IMR-90 (cell line): ENCODE measurements at regions not wholly inside any gene's neighbourhood (a gene's known extent, or its start where the extent isn't known, plus 50 kb on each side); places are given as distances from the start of the nearest gene placed in this dataset.

Experiments
- ATAC-seq: fragments of 200-7000 bp; cut with Tn5 transposase; 2 replicates; pipeline ENCODE4 v1.9.1; 2020; ENCODE audit warnings: low read depth, mild to moderate bottlenecking, moderate library complexity
- BruUV-seq: library from RNA; stranded (reverse); fragments of 400-500 nt; replicated peaks from 2 replicates; lab custom pipeline; 2021; lab: Mats Ljungman, UMichigan
- CTCF ChIA-PET: fragments of 300-600 bp; formaldehyde crosslinking; extraction: SDS; loops from one replicate; lab custom pipeline; 2021; ENCODE audit warnings: antibody characterized with exemption; lab: Yijun Ruan, JAX
- POLR2A ChIA-PET: fragments of 300-600 bp; sonication (Branson Sonifier 250); formaldehyde crosslinking; loops from one replicate; lab custom pipeline; 2022; ENCODE audit warnings: antibody characterized with exemption; ENCODE audit not compliant: unreplicated experiment; lab: Charles Lee
- DNase-seq: peaks from one replicate; pipeline ENCODE4 v3.0.0; 2013
- H2AFZ ChIP-seq: replicated peaks from 2 replicates; pipeline ENCODE3; 2013; ENCODE audit warnings: low read length, mild to moderate bottlenecking; ENCODE audit not compliant: poor library complexity
- H2AK5ac ChIP-seq: 2 replicates; pipeline ENCODE4 v1.6.1; 2013; ENCODE audit warnings: low read depth, low read length, inconsistent platforms
- H2AK9ac ChIP-seq: replicated peaks from 2 replicates; pipeline ENCODE3; 2013; ENCODE audit warnings: mild to moderate bottlenecking, low read depth, low read length, moderate library complexity; ENCODE audit not compliant: poor library complexity
- H2BK120ac ChIP-seq: 2 replicates; pipeline ENCODE4 v1.6.1; 2013; ENCODE audit warnings: low read depth, low read length, inconsistent platforms
- H2BK15ac ChIP-seq: 3 replicates; pipeline ENCODE4 v1.6.1; 2013; ENCODE audit warnings: low read depth, low read length, inconsistent platforms
- H2BK20ac ChIP-seq: 2 replicates; pipeline ENCODE4 v1.6.1; 2013; ENCODE audit warnings: low read depth, mild to moderate bottlenecking, inconsistent platforms, low read length, moderate library complexity
- H2BK5ac ChIP-seq: 2 replicates; pipeline ENCODE4 v1.6.1; 2013; ENCODE audit warnings: mild to moderate bottlenecking, low read depth, low read length, inconsistent platforms; ENCODE audit not compliant: poor library complexity, severe bottlenecking
- H3K14ac ChIP-seq: replicated peaks from 2 replicates; pipeline ENCODE4 v1.6.1; 2013; ENCODE audit warnings: low read depth, low read length, inconsistent platforms
- H3K18ac ChIP-seq: 2 replicates; pipeline ENCODE4 v1.6.1; 2013; ENCODE audit warnings: low read depth, low read length, control low read depth
- H3K23ac ChIP-seq: 2 replicates; pipeline ENCODE4 v1.6.1; 2013; ENCODE audit warnings: low read depth, low read length, inconsistent platforms
- H3K27ac ChIP-seq: 2 replicates; pipeline ENCODE4 v1.5.1; 2013; ENCODE audit warnings: mild to moderate bottlenecking, control low read depth, low read length; ENCODE audit not compliant: insufficient read depth
- H3K27me3 ChIP-seq: 2 replicates; pipeline ENCODE4 v1.6.1; 2013; ENCODE audit warnings: low read length; ENCODE audit not compliant: control insufficient read depth, insufficient read depth
- H3K36me3 ChIP-seq: 2 replicates; pipeline ENCODE4 v1.6.1; 2013; ENCODE audit warnings: low read length, mixed read lengths; ENCODE audit not compliant: control insufficient read depth, insufficient read depth
- H3K4ac ChIP-seq: 2 replicates; pipeline ENCODE4 v1.6.1; 2013; ENCODE audit warnings: low read depth, low read length, inconsistent platforms
- H3K4me1 ChIP-seq: 2 replicates; pipeline ENCODE4 v1.6.1; 2013; ENCODE audit warnings: low read length, mixed read lengths; ENCODE audit not compliant: control insufficient read depth, insufficient read depth
- H3K4me2 ChIP-seq: 2 replicates; pipeline ENCODE4 v1.6.1; 2013; ENCODE audit warnings: low read depth, mild to moderate bottlenecking, control low read depth, low read length, moderate library complexity
- H3K4me3 ChIP-seq: 2 replicates; pipeline ENCODE4 v1.5.1; 2013; ENCODE audit warnings: low read depth, mild to moderate bottlenecking, control low read depth, low read length, moderate library complexity; ENCODE audit not compliant: insufficient read depth
- H3K56ac ChIP-seq: 2 replicates; pipeline ENCODE4 v1.6.1; 2013; ENCODE audit warnings: low read length, inconsistent platforms; ENCODE audit not compliant: insufficient read depth; ENCODE audit errors: extremely low read depth
- H3K79me1 ChIP-seq, 2 experiments: 2 replicates each; pipeline ENCODE4 v1.6.1; 2013; ENCODE audit warnings: low read length in 2 of 2, inconsistent platforms in 1 of 2, low read depth in 1 of 2
- H3K9ac ChIP-seq: 2 replicates; pipeline ENCODE4 v1.6.1; 2013; ENCODE audit warnings: low read depth, low read length, control low read depth
- H3K9me1 ChIP-seq: 2 replicates; pipeline ENCODE4 v1.6.1; 2013; ENCODE audit warnings: low read length, inconsistent platforms; ENCODE audit not compliant: insufficient read depth
- H3K9me3 ChIP-seq: 2 replicates; pipeline ENCODE4 v1.6.1; 2013; ENCODE audit warnings: low read length; ENCODE audit not compliant: control insufficient read depth, insufficient read depth
- H4K20me1 ChIP-seq: 2 replicates; pipeline ENCODE4 v1.6.1; 2013; ENCODE audit warnings: low read length, inconsistent platforms; ENCODE audit not compliant: insufficient read depth
- H4K5ac ChIP-seq: 2 replicates; pipeline ENCODE4 v1.6.1; 2013; ENCODE audit warnings: mild to moderate bottlenecking, low read depth, low read length, control low read depth
- H4K8ac ChIP-seq, 2 experiments: 2 replicates each; pipeline ENCODE4 v1.6.1; 2013; ENCODE audit warnings: low read depth in 2 of 2, low read length in 2 of 2, control low read depth in 1 of 2, inconsistent platforms in 1 of 2
- H4K91ac ChIP-seq: 2 replicates; pipeline ENCODE4 v1.6.1; 2013; ENCODE audit warnings: low read depth, low read length, inconsistent platforms; ENCODE audit not compliant: insufficient read depth
- BHLHE40 ChIP-seq: fragments of 150-350 bp; IDR thresholded peaks from 2 replicates; pipeline ENCODE4 v1.6.1; 2016; ENCODE audit warnings: mild to moderate bottlenecking, low read depth, low read length
- CEBPB ChIP-seq: IDR thresholded peaks from 2 replicates; pipeline ENCODE4 v1.6.1; 2012; ENCODE audit warnings: low read depth, low read length, improper control_type of control experiment
- FOS ChIP-seq: fragments of 150-350 bp; IDR thresholded peaks from 2 replicates; pipeline ENCODE4 v1.6.1; 2016; ENCODE audit warnings: low read depth, low read length
- MXI1 ChIP-seq: IDR thresholded peaks from 2 replicates; pipeline ENCODE4 v1.6.1; 2012; ENCODE audit warnings: low read depth, mild to moderate bottlenecking, low read length, moderate library complexity, borderline replicate concordance
- POLR2A ChIP-seq: IDR thresholded peaks from 2 replicates; pipeline ENCODE4 v1.6.1; 2012; ENCODE audit warnings: mild to moderate bottlenecking, low read depth, low read length
- dilution Hi-C: fragments of 300-500 bp; cut with HindIII; formaldehyde crosslinking; loops from one replicate; pipeline ENCODE4 v1.14.3; 2018; ENCODE audit warnings: low sequenced_read_pairs; ENCODE audit not compliant: unreplicated experiment
- in situ Hi-C: fragments of 300-500 bp; cut with MboI; formaldehyde crosslinking; loops from 3 replicates; pipeline ENCODE4 v1.14.3; 2019; ENCODE audit warnings: low sequenced_read_pairs, inconsistent platforms, mixed read lengths
- intact Hi-C: fragments of 100-400 bp; cut with micrococcal nuclease; formaldehyde crosslinking; loops from 2 replicates; pipeline ENCODE4 v1.10.0; 2022

DNA sequence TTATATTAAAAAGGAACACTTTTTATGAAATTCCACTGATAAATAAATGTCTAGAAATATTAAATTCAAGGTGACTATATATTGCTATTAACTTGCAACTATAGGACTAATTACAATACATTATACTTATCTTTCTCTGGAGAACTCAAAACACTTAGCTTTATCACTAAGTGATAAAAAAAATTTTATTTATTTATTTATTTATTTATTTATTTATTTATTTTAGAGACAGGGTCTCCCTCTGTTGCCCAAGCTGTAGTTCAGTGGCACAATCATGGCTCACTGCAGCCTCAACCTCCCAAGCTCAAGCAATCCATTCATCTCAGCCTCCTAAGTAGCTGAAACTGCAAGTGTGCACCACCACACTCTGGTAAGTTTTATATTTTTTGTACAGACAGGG lies 451.1 kb downstream of the DSC3 start:
- dilution Hi-C loops, result no loop called here
- no TSS peak for BruUV-seq
- Histone ChIP-seq H2AK5ac (no peak overlapping the region), H3K4me2 (no peak overlapping the region), H3K79me1 (no peaks in the 10 kb centered on the region), H3K36me3 (no peaks in the 10 kb centered on the region), H3K27me3 (no peaks in the 10 kb centered on the region), H4K91ac (no peak overlapping the region), H2BK120ac (no peak overlapping the region), H3K9ac (no peak overlapping the region), H4K5ac (no peak overlapping the region), H2AK9ac (no peak overlapping the region), H3K9me1 (no peaks in the 10 kb centered on the region), H3K4me1 (no peaks in the 10 kb centered on the region), H4K20me1 (no peaks in the 10 kb centered on the region), H3K14ac (no peak overlapping the region), H3K27ac (no peak overlapping the region), H3K18ac (no peak overlapping the region), H2BK15ac (no peak overlapping the region), H3K4me3 (no peak overlapping the region), H3K9me3 (peaks cover 8% of the 10 kb centered on the region), H3K56ac (no peak overlapping the region), H3K23ac (no peak overlapping the region), H2BK5ac (no peak overlapping the region), H2AFZ (no peak overlapping the region), H3K4ac (no peak overlapping the region), H2BK20ac (no peak overlapping the region), H4K8ac (no peak overlapping the region)
- ATAC-seq (no peak), DNase-seq (no peak)
- intact Hi-C loops, result no loop called here
- in situ Hi-C loops, result no loop called here
- no peak for TF ChIP-seq FOS
- no peak for TF ChIP-seq CEBPB
- TF ChIP-seq MXI1, result no peak
- no peak for TF ChIP-seq BHLHE40
- TF ChIP-seq POLR2A, result no peak
- ChIA-PET CTCF (no interaction called here), POLR2A (no interaction called here)
